WTC11 (cell line): ENCODE measurements at regions not wholly inside any gene's neighbourhood (a gene's known extent, or its start where the extent isn't known, plus 50 kb on each side); places are given as distances from the start of the nearest gene placed in this dataset.

Source experiments
- ATAC-seq: fragments of 200-7000 bp; cut with Tn5 transposase; 2 replicates; pipeline ENCODE4 v1.10.0; 2021; ENCODE audit warnings: mild to moderate bottlenecking, moderate library complexity
- CTCF ChIA-PET: fragments of 300-600 bp; sonication (Branson Sonifier 250); formaldehyde crosslinking; loops from one replicate; lab custom pipeline; 2021; ENCODE audit warnings: antibody characterized with exemption; lab: Charles Lee
- POLR2A ChIA-PET: fragments of 350-600 bp; sonication (Branson Sonifier 250); formaldehyde crosslinking; loops from one replicate; lab custom pipeline; 2021; ENCODE audit warnings: antibody characterized with exemption; lab: Charles Lee
- DNase-seq: peaks from one replicate; pipeline ENCODE4 v3.0.0; 2021; ENCODE audit warnings: low spot score
- H3K27ac Mint-ChIP-seq: 2 replicates; pipeline ENCODE4 v1.8.0; 2021; ENCODE audit warnings: mixed read lengths
- H3K27me3 Mint-ChIP-seq: 2 replicates; pipeline ENCODE4 v1.8.0; 2021; ENCODE audit warnings: low read depth, mild to moderate bottlenecking, moderate library complexity, mixed read lengths
- H3K36me3 Mint-ChIP-seq: 2 replicates; pipeline ENCODE4 v1.8.0; 2021; ENCODE audit warnings: mixed read lengths
- H3K4me1 Mint-ChIP-seq: 2 replicates; pipeline ENCODE4 v1.8.0; 2022; ENCODE audit warnings: mixed read lengths
- H3K4me3 Mint-ChIP-seq: 2 replicates; pipeline ENCODE4 v1.8.0; 2021; ENCODE audit warnings: mild to moderate bottlenecking, moderate library complexity, mixed read lengths
- H3K9me3 Mint-ChIP-seq: 2 replicates; pipeline ENCODE4 v1.8.0; 2021; ENCODE audit warnings: mixed read lengths
- ATF1 ChIP-seq: sonication (generic); formaldehyde crosslinking; IDR thresholded peaks from 2 replicates; pipeline ENCODE4 v1.8.1; 2023; ENCODE audit warnings: mild to moderate bottlenecking, moderate library complexity, missing genetic modification reagents
- CREM ChIP-seq: sonication (generic); formaldehyde crosslinking; IDR thresholded peaks from 2 replicates; pipeline ENCODE4 v1.8.1; 2022; ENCODE audit warnings: mild to moderate bottlenecking, missing genetic modification reagents, moderate library complexity
- ELF4 ChIP-seq: sonication (generic); formaldehyde crosslinking; IDR thresholded peaks from 2 replicates; pipeline ENCODE4 v1.8.1; 2022; ENCODE audit warnings: low read depth, mild to moderate bottlenecking, moderate library complexity, missing genetic modification reagents
- FOXJ3 ChIP-seq: sonication (generic); formaldehyde crosslinking; IDR thresholded peaks from 2 replicates; pipeline ENCODE4 v1.9.0; 2021; ENCODE audit warnings: missing genetic modification reagents, mild to moderate bottlenecking, borderline replicate concordance
- JUN ChIP-seq: sonication (generic); formaldehyde crosslinking; IDR thresholded peaks from 2 replicates; pipeline ENCODE4 v1.8.0; 2023; ENCODE audit warnings: mild to moderate bottlenecking, missing genetic modification reagents
- NR2C2 ChIP-seq: sonication (generic); formaldehyde crosslinking; IDR thresholded peaks from 2 replicates; pipeline ENCODE4 v1.8.0; 2022; ENCODE audit warnings: mild to moderate bottlenecking, missing genetic modification reagents
- TCF7 ChIP-seq: sonication (generic); formaldehyde crosslinking; IDR thresholded peaks from 2 replicates; pipeline ENCODE4 v1.8.0; 2022; ENCODE audit warnings: mild to moderate bottlenecking, low read depth, missing genetic modification reagents, moderate library complexity
- ZNF121 ChIP-seq: sonication (generic); formaldehyde crosslinking; IDR thresholded peaks from 2 replicates; pipeline ENCODE4 v1.8.0; 2023; ENCODE audit warnings: missing genetic modification reagents
- ZNF423 ChIP-seq: fragments of 250-450 bp; sonication (Bioruptor Pico); IDR thresholded peaks from 2 replicates; pipeline ENCODE4 v2.1.2; 2022; ENCODE audit warnings: mild to moderate bottlenecking, moderate library complexity
- TF ChIP-seq, protein P1 (sequence below): sonication (generic); formaldehyde crosslinking; IDR thresholded peaks from 2 replicates; pipeline ENCODE4 v1.8.1; 2022; ENCODE audit warnings: low read depth, mild to moderate bottlenecking, moderate library complexity, missing genetic modification reagents, borderline replicate concordance
- TF ChIP-seq, protein P2 (sequence below): sonication (generic); formaldehyde crosslinking; IDR thresholded peaks from 2 replicates; pipeline ENCODE4 v1.8.0; 2022; ENCODE audit warnings: missing genetic modification reagents
- TF ChIP-seq, protein P3 (sequence below): sonication (generic); formaldehyde crosslinking; IDR thresholded peaks from 2 replicates; pipeline ENCODE4 v1.8.1; 2023; ENCODE audit warnings: mild to moderate bottlenecking, missing genetic modification reagents
- TF ChIP-seq, protein P4 (sequence below): sonication (generic); formaldehyde crosslinking; IDR thresholded peaks from 2 replicates; pipeline ENCODE4 v1.8.1; 2023; ENCODE audit warnings: mild to moderate bottlenecking, missing genetic modification reagents, moderate library complexity
- TF ChIP-seq, protein P5 (sequence below): fragments of 200-600 bp; IDR thresholded peaks from 2 replicates; pipeline ENCODE4 v1.8.0; 2022; ENCODE audit warnings: antibody characterized with exemption
- TF ChIP-seq, protein P6 (sequence below): sonication (generic); formaldehyde crosslinking; IDR thresholded peaks from 2 replicates; pipeline ENCODE4 v1.8.1; 2022; ENCODE audit warnings: missing genetic modification reagents, borderline replicate concordance

DNA sequence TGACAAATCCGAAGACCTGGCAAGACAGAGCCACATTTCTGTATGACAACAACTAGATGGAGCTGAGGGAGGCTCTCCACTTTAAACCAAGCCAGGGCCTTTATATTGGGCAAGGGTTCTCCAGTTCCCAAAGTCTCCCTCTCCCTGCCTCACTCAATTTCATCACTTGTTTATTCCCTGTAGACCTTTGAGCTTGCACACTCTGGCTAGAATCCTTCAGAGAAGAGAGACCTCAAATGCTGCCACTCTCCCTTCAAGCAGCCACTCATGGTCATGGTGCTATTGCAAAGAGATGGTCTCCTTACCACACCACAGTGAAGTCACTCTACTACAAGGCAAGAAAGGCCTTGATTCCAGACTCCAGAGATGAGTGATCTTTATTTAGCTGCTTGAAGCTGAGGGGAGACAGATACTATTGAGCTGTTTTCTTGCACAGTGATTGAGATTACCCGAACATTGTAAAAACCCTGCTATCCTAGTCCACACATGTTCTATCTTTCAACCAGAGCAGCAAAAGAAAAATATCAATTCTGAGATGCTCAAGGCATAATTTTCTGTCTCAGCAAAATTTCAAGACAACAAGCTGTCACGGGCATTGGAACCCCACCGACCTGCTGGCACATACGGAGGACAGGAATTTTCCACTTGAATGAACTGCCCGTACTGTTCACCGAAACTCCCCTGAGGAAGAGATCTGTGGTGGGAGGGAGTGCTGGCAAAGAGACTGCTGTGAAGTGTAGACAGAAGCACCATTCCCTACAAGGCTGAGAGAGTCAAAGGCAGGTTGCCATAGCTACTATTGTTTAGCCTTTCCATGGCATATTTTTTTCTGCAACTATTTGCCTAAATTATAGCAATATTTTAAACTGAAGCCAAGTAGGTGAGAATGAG, 81.1 kb downstream of the CDO1 start:
- peak overlapping the region; percentile 72; the same call in 1 of the 2 replicates for H3K27ac Mint-ChIP-seq
- DNase-seq (no peak), ATAC-seq (peak; percentile 77; the same call in 1 of the 2 replicates)
- peaks cover 2% of the 10 kb centered on the region; the same call in 1 of the 2 replicates for H3K36me3 Mint-ChIP-seq
- H3K9me3 Mint-ChIP-seq, result peaks cover 11% of the 10 kb centered on the region
- H3K4me3 Mint-ChIP-seq, result peak overlapping the region; percentile 2; the same call in 1 of the 2 replicates
- TF ChIP-seq CREM (no peak), ATF1 (CRISPR knock-in tag) (no peak), ZNF121 (CRISPR knock-in tag) (0 out of 2 replicates have a peak, but pooled peaks have one; percentile 18), TCF7 (CRISPR knock-in tag) (no peak)
- TF ChIP-seq, protein P1, sequence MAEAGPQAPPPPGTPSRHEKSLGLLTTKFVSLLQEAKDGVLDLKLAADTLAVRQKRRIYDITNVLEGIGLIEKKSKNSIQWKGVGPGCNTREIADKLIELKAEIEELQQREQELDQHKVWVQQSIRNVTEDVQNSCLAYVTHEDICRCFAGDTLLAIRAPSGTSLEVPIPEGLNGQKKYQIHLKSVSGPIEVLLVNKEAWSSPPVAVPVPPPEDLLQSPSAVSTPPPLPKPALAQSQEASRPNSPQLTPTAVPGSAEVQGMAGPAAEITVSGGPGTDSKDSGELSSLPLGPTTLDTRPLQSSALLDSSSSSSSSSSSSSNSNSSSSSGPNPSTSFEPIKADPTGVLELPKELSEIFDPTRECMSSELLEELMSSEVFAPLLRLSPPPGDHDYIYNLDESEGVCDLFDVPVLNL (CRISPR knock-in tag), result no peak
- TF ChIP-seq, protein P2, sequence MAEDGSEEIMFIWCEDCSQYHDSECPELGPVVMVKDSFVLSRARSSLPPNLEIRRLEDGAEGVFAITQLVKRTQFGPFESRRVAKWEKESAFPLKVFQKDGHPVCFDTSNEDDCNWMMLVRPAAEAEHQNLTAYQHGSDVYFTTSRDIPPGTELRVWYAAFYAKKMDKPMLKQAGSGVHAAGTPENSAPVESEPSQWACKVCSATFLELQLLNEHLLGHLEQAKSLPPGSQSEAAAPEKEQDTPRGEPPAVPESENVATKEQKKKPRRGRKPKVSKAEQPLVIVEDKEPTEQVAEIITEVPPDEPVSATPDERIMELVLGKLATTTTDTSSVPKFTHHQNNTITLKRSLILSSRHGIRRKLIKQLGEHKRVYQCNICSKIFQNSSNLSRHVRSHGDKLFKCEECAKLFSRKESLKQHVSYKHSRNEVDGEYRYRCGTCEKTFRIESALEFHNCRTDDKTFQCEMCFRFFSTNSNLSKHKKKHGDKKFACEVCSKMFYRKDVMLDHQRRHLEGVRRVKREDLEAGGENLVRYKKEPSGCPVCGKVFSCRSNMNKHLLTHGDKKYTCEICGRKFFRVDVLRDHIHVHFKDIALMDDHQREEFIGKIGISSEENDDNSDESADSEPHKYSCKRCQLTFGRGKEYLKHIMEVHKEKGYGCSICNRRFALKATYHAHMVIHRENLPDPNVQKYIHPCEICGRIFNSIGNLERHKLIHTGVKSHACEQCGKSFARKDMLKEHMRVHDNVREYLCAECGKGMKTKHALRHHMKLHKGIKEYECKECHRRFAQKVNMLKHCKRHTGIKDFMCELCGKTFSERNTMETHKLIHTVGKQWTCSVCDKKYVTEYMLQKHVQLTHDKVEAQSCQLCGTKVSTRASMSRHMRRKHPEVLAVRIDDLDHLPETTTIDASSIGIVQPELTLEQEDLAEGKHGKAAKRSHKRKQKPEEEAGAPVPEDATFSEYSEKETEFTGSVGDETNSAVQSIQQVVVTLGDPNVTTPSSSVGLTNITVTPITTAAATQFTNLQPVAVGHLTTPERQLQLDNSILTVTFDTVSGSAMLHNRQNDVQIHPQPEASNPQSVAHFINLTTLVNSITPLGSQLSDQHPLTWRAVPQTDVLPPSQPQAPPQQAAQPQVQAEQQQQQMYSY (CRISPR knock-in tag), result no peak
- TF ChIP-seq, protein P3, sequence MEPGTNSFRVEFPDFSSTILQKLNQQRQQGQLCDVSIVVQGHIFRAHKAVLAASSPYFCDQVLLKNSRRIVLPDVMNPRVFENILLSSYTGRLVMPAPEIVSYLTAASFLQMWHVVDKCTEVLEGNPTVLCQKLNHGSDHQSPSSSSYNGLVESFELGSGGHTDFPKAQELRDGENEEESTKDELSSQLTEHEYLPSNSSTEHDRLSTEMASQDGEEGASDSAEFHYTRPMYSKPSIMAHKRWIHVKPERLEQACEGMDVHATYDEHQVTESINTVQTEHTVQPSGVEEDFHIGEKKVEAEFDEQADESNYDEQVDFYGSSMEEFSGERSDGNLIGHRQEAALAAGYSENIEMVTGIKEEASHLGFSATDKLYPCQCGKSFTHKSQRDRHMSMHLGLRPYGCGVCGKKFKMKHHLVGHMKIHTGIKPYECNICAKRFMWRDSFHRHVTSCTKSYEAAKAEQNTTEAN (CRISPR knock-in tag), result no peak
- CTCF ChIA-PET, result no interaction called here
- POLR2A ChIA-PET, result no interaction called here
- peaks cover 69% of the 10 kb centered on the region for H3K4me1 Mint-ChIP-seq
- H3K27me3 Mint-ChIP-seq, result no peaks in the 10 kb centered on the region; the same call in 1 of the 2 replicates

DNA sequence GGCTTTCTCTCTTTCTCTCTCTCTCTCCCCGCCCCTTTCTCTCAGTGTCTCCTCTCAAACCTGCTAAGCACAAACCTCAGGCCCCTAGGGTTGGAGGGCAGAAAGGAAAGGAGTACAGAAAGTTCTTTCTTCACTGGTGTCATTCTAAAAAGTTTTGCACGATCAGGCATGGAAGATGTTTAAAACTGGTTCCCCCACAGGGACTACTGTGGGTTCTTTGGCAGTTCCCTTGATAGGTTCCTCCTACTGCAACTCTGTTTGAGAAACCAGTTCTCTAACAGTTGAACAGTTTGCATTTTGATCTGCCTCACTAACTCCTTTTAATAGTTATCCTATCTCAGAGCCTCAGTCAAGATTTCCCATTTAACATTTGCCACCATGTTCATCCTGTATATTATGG, 82.9 kb downstream of the CDO1 start:
- ATAC-seq (no peak), DNase-seq (no peak)
- Mint-ChIP-seq H3K4me1 (peaks cover 64% of the 10 kb centered on the region), H3K36me3 (peaks cover 9% of the 10 kb centered on the region), H3K27ac (no peak overlapping the region; the same call in 1 of the 2 replicates), H3K9me3 (peaks cover 18% of the 10 kb centered on the region), H3K27me3 (no peaks in the 10 kb centered on the region; the same call in 1 of the 2 replicates), H3K4me3 (no peak overlapping the region)
- CTCF ChIA-PET, result no interaction called here
- POLR2A ChIA-PET, result interaction anchor here (0.9 kb wide), 1 partner anchor 25 kb away, joined by 3 read pairs; no protein-coding TSS in a partner anchor
- TF ChIP-seq ELF4 (CRISPR knock-in tag) (no peak), ATF1 (CRISPR knock-in tag) (no peak), JUN (CRISPR knock-in tag) (no peak), FOXJ3 (no peak), ZNF423 (CRISPR knock-in tag) (no peak), NR2C2 (CRISPR knock-in tag) (no peak)
- TF ChIP-seq, protein P1 (CRISPR knock-in tag), result no peak
- TF ChIP-seq, protein P4, sequence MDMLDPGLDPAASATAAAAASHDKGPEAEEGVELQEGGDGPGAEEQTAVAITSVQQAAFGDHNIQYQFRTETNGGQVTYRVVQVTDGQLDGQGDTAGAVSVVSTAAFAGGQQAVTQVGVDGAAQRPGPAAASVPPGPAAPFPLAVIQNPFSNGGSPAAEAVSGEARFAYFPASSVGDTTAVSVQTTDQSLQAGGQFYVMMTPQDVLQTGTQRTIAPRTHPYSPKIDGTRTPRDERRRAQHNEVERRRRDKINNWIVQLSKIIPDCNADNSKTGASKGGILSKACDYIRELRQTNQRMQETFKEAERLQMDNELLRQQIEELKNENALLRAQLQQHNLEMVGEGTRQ (CRISPR knock-in tag), result no peak
- TF ChIP-seq, protein P5, sequence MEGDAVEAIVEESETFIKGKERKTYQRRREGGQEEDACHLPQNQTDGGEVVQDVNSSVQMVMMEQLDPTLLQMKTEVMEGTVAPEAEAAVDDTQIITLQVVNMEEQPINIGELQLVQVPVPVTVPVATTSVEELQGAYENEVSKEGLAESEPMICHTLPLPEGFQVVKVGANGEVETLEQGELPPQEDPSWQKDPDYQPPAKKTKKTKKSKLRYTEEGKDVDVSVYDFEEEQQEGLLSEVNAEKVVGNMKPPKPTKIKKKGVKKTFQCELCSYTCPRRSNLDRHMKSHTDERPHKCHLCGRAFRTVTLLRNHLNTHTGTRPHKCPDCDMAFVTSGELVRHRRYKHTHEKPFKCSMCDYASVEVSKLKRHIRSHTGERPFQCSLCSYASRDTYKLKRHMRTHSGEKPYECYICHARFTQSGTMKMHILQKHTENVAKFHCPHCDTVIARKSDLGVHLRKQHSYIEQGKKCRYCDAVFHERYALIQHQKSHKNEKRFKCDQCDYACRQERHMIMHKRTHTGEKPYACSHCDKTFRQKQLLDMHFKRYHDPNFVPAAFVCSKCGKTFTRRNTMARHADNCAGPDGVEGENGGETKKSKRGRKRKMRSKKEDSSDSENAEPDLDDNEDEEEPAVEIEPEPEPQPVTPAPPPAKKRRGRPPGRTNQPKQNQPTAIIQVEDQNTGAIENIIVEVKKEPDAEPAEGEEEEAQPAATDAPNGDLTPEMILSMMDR, result no peak
- TF ChIP-seq, protein P2 (CRISPR knock-in tag), result no peak
- TF ChIP-seq, protein P6, sequence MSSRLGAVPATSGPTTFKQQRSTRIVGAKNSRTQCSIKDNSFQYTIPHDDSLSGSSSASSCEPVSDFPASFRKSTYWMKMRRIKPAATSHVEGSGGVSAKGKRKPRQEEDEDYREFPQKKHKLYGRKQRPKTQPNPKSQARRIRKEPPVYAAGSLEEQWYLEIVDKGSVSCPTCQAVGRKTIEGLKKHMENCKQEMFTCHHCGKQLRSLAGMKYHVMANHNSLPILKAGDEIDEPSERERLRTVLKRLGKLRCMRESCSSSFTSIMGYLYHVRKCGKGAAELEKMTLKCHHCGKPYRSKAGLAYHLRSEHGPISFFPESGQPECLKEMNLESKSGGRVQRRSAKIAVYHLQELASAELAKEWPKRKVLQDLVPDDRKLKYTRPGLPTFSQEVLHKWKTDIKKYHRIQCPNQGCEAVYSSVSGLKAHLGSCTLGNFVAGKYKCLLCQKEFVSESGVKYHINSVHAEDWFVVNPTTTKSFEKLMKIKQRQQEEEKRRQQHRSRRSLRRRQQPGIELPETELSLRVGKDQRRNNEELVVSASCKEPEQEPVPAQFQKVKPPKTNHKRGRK (CRISPR knock-in tag), result no peak
